ENCODE measurements at regions not wholly inside any gene's neighbourhood (a gene's known extent, or its start where the extent isn't known, plus 50 kb on each side); places are given as distances from the start of the nearest gene placed in this dataset.
"Not testable (repeated sequence)": the region's sequence is repeated elsewhere in the genome, so short reads cannot be mapped to it uniquely, and the experiment has no call there.

- no peak for DNase-seq (ENCODE audit: low read depth)
Measured at GRCh38 chr19:27745978-27746542, 1466.9 kb downstream of the UQCRFS1 start.

- DNase-seq (ENCODE audit: low read depth): no peak
Measured at GRCh38 chr19:27744926-27745768, 1467.8 kb downstream of the UQCRFS1 start.

DNA sequence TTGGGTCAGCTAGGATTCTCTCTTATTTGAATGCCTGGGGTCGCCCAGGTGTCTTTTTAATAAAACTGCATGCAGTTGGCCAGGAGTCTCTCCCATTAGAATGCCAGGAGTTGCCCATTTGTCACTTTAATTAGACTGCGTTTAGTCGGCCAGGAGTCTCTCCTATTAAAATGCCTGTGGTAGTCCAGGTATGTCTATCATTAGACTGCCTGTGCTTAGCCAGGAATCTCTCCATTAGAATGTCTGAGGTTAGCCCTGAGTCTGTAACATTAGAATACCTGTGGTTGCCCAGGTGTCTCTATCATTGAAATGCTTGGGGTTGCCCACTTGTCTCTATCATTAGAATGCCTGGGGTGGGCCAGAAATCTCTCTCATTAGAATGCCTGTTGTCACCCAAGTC is 1470.9 kb downstream of the UQCRFS1 start:
- DNase-seq (ENCODE audit: low read depth): no peak

- no peak for DNase-seq (ENCODE audit: low read depth)
Measured at GRCh38 chr19:27741236-27741635, 1471.7 kb downstream of the UQCRFS1 start.

DNA sequence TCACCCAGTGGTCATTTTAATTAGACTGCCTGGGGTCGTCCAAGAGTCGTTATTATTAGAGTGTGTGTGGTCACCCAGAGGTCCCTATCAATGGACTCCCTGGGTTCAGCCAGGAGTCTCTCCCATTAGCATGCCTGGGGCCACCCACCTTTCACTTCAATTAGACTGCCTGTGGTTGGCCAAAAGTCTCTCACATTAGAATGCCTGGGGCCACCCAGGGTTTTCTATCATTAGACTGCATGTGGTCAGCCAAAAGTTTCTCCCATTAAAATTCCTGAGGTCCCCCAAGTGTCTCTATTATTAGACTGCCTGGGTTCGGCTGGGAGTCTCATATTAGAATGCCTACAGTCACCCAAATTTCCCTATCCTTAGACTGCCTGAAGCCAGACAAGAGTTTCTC is 1472.6 kb downstream of the UQCRFS1 start:
- no peak for DNase-seq (ENCODE audit: low read depth)

- no peak for DNase-seq (ENCODE audit: low read depth)
Measured at GRCh38 chr19:27738569-27739193, 1474.3 kb downstream of the UQCRFS1 start.

GRCh38 chr19:27736225-27736624 is 1476.7 kb downstream of the UQCRFS1 start:
- no peak for DNase-seq (ENCODE audit: low read depth)

DNA sequence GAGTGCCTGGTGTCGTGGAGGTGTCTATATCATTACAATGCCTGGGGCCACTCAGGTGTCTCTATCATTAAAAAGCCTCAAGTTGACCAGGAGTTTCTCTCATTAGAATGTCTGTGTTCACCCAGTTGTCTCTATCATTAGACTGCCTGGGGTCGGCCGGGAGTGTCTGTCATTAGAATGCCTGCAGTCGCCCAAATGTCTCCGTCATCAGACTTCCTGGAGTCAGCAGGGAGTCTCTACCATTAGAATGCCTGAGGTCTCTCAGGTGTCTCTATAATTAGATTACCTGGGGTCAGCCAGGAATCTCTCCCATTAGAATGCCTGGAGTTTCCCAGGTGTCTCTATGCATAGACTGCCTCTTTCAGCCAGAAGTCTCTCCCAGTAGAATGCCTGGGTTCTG is 1477.6 kb downstream of the UQCRFS1 start:
- no peak for DNase-seq (ENCODE audit: low read depth)

DNA sequence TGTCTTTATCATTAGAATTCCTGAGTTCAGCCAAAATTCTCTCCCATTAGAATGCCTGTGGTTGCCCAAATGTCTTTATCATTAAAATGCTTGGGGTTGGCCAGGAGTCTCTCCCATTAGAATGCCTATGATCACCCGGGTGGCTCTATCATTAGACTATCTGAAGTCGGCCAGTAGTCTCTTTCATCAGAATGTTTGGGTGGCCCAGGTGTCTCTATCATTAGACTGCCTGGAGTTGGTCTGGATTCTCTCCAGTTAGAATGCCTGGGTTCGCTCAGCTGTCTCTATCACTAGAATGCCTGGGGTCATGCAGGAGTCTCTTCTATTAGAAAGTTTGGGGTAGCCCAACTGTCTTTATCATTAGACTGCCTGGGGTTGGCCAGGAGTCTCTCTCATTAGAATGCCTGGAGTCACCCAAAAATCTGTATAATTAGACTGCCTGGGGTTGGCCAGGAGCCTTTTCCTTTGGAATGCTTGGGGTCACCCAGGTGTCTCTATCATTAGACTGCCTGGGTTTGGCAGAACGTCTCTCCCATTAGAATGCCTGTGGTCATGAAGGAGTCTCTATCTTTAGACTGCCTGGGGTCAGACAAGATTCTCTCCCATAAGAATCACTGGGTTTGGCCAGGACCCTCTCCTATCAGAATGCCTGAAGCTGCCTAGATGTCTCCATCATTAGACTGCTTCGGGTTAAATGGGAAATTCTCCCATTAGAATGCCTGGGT is 1478.3 kb downstream of the UQCRFS1 start:
- DNase-seq (ENCODE audit: low read depth): no peak

DNA sequence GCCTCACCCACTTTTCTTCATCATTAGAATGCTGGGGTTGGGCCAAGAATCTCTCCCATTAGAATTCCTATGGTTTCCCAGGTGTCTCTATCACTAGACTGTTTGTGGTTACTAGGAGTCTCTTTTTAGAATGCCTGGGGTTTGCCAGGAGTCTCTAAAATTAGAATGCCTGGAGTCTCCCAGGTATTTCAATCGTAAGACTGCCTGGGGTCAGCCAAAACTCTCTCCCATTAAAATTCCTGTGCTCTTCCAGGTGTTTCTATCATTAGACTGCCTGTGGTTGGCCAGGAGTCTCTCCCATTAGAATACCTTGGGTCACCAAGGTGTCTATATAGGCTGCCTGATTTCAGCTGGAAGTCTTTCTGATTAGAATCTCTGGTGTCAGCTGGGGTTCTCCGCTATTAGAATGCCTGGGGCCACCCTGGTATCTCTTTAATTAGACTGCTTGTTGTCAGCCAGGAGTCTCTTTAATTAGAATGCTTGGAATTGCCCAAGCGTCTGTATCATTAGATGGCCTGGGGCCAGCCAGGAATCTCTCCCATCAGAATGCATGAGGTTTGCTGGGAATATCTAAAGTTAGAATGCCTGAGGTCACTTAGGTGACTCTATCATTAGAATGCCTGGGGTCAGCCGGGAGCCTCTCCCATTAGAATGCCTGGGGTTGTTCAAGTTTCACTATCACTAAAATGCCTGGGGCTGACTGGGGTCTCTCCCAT is 1479.2 kb downstream of the UQCRFS1 start:
- no peak for DNase-seq (ENCODE audit: low read depth)

GRCh38 chr19:27729332-27729731 is 1483.6 kb downstream of the UQCRFS1 start:
- DNase-seq (ENCODE audit: low read depth): no peak

GRCh38 chr19:27722625-27723024 is 1490.3 kb downstream of the UQCRFS1 start:
- no peak for DNase-seq (ENCODE audit: low read depth)

GRCh38 chr19:27720155-27720554 is 1492.8 kb downstream of the UQCRFS1 start:
- no peak for DNase-seq (ENCODE audit: low read depth)

DNA sequence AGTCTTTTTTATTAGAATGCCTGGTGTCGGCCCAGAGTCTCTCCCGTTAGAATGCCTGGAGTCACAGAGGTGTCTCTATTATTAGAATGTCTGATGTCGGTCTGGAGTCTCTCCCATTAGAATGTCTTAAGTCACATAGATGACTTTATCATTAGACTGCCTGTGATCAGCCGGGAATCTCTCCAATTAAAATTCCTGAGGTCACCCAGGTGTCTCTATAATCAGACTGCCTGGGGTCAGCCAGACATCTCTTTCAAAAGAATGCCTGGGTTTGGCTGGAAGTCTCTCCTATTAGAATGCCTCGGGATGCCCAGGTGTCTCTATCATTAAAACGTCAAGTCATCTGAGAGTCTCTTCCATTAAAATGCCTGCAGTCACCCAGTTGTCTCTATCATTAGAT is 1493.9 kb downstream of the UQCRFS1 start:
- no peak for DNase-seq (ENCODE audit: low read depth)

- DNase-seq (ENCODE audit: low read depth): no peak
Measured at GRCh38 chr19:27718234-27718633, 1494.7 kb downstream of the UQCRFS1 start.

- no peak for DNase-seq (ENCODE audit: low read depth)
Measured at GRCh38 chr19:27717825-27718224, 1495.1 kb downstream of the UQCRFS1 start.

DNA sequence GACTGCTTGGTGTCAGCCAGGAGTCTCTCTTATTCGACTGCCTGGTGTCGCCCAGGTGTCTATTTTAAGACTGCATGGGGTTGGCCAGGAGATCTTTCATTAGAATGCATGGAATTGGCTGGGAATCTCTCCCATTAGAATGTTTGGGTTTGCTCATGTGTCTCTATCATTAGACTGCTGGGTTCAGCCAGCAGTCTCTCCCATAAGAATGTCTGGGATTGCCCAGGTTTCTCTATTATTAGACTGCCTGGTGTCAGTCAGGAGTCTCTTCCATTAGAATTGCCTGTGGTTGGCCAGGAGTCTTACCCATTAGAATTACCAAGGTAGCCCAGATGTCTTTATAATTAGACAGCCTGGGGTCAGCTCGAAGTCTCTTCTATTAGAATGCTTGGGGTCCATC is 1496.0 kb downstream of the UQCRFS1 start:
- DNase-seq (ENCODE audit: low read depth): no peak

DNA sequence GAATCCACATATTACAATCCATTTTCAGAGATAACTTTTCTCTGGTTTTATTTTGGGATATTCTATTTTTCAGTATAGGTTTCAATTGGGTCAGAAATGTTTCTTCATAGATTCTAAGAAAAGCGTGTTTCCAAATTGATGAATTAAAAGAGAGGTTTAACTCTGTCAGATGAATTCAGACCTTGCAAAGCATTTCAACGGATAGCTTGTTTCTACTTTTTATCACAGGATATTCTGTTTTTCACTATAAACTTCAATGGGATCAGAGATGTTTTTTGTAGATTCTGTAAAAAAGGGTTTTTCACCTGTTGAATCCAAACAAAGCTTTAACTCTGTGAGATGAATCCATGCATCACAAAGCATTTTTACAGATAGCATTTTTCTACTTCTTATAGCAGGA is 1498.1 kb downstream of the UQCRFS1 start:
- no peak for DNase-seq (ENCODE audit: low read depth)

- DNase-seq (ENCODE audit: low read depth): no peak
Measured at GRCh38 chr19:27709496-27709895, 1503.5 kb downstream of the UQCRFS1 start.

GRCh38 chr19:27708986-27709385 is 1504.0 kb downstream of the UQCRFS1 start:
- not testable (repeated sequence) for DNase-seq (ENCODE audit: low read depth)

DNA sequence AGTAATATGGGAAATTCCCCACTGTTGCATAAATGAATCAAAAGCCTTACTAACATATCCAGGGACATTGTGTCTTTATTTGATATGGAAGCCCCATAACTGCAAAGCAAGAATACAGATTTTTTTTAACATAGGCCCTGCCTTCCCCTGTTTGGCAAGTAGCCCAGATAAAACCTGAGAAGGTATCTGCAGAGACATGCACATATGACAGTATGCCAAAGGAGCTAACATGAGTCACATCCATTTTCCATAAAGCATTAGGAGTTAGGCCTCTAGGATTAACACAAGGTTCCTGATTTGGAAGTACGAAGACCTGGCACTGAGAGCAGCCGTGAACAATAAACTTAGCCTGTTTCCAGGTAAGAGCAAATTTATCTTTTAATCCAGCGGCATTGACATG is 1505.9 kb downstream of the UQCRFS1 start:
- not testable (repeated sequence) for DNase-seq (ENCODE audit: low read depth)

DNA sequence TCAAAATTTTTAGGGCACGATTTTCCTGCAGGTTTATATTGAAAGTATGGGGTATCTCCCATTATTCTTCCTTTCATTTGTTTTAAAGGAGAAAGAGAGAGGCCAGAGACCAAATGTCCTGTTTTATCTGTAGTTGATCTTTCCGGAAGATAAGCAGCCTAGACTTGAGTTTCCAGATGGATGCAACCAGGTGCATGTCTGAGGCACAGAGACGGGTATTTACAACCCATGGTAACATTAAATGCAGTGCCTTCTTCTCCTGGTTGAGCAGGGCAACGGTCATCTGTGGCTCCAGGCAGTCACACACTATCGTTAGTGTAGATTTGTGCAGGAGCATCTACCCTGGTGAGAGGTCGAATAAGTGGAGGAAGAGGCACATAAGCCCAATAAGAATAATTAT is 1507.1 kb downstream of the UQCRFS1 start:
- no peak for DNase-seq (ENCODE audit: low read depth)
